Activated T-helper 1 cell treated with Interleukin-2 at 50 U/mL for 16 hours (primary cell): ENCODE measurements at regions not wholly inside any gene's neighbourhood (a gene's known extent, or its start where the extent isn't known, plus 50 kb on each side); places are given as distances from the start of the nearest gene placed in this dataset.

Experiments used
- DNase-seq: peaks from one replicate; pipeline ENCODE4 v3.0.0-alpha.2; 2020; ENCODE audit warnings: low read depth

- no peak for DNase-seq
These were observed 266.6 kb downstream of the PIK3R1 start for GRCh38 chr5:68482199-68482598.

- DNase-seq = no peak
These were observed 268.9 kb downstream of the PIK3R1 start for GRCh38 chr5:68484307-68485068.

GRCh38 chr5:68489556-68489955 is 274.0 kb downstream of the PIK3R1 start:
- no peak for DNase-seq

- DNase-seq = no peak
These were observed 274.9 kb downstream of the PIK3R1 start for GRCh38 chr5:68490406-68490805.

- no peak for DNase-seq
These were observed 279.2 kb downstream of the PIK3R1 start for GRCh38 chr5:68494771-68495170.

- DNase-seq = no peak
These were observed 284.4 kb downstream of the PIK3R1 start for GRCh38 chr5:68499987-68500386.

- no peak for DNase-seq
These were observed 285.3 kb downstream of the PIK3R1 start for GRCh38 chr5:68500813-68501212.

- DNase-seq = no peak
These were observed 287.0 kb downstream of the PIK3R1 start for GRCh38 chr5:68502531-68502930.

GRCh38 chr5:68504306-68504705 is 288.8 kb downstream of the PIK3R1 start:
- no peak for DNase-seq

GRCh38 chr5:68505917-68506860 is 290.6 kb downstream of the PIK3R1 start:
- no peak for DNase-seq

- DNase-seq = no peak
These were observed 300.0 kb downstream of the PIK3R1 start for GRCh38 chr5:68515514-68515913.

GRCh38 chr5:68518286-68518685 is 302.7 kb downstream of the PIK3R1 start:
- no peak for DNase-seq

- DNase-seq = no peak
These were observed 303.6 kb downstream of the PIK3R1 start for GRCh38 chr5:68519143-68519542.

GRCh38 chr5:68521776-68522175 is 306.2 kb downstream of the PIK3R1 start:
- no peak for DNase-seq

GRCh38 chr5:68522863-68523262 is 307.3 kb downstream of the PIK3R1 start:
- no peak for DNase-seq

- no peak for DNase-seq
These were observed 313.3 kb downstream of the PIK3R1 start for GRCh38 chr5:68528821-68529273.

GRCh38 chr5:68529581-68529980 is 314.0 kb downstream of the PIK3R1 start:
- DNase-seq = no peak

GRCh38 chr5:68531970-68532369 is 316.4 kb downstream of the PIK3R1 start:
- no peak for DNase-seq

GRCh38 chr5:68533051-68533450 is 317.5 kb downstream of the PIK3R1 start:
- no peak for DNase-seq

- DNase-seq = no peak
These were observed 318.1 kb downstream of the PIK3R1 start for GRCh38 chr5:68533571-68534084.

- DNase-seq = no peak
These were observed 318.8 kb downstream of the PIK3R1 start for GRCh38 chr5:68534131-68534940.

GRCh38 chr5:68534956-68535520 is 319.5 kb downstream of the PIK3R1 start:
- DNase-seq = no peak
